ENCODE measurements at regions not wholly inside any gene's neighbourhood (a gene's known extent, or its start where the extent isn't known, plus 50 kb on each side); places are given as distances from the start of the nearest gene placed in this dataset.

- DNase-seq: no peak
Measured at GRCh38 chr13:64958106-64958505, 2272.0 kb downstream of the PCDH9 start.

DNA sequence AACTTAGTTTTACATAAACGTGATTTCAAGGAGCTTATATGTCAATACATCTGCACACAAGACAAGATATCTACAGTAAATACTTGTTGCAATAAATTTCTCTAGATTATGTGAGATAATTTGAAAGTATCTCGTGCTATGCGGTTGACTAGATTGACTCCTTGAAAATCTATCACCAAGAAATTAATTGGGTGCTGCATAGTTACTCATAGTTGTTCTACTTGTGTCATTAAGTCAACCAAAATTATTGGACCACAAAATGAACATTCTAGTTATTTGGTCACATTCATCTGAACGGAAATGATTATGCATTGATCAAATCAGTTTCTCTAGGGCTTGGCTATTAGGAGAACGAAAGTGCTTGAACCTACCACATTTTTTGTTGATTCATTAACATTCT is 2291.5 kb downstream of the PCDH9 start:
- DNase-seq: no peak

GRCh38 chr13:64937302-64937701 is 2292.8 kb downstream of the PCDH9 start:
- DNase-seq: no peak

- no peak for DNase-seq
Measured at GRCh38 chr13:64936879-64937278, 2293.3 kb downstream of the PCDH9 start.

DNA sequence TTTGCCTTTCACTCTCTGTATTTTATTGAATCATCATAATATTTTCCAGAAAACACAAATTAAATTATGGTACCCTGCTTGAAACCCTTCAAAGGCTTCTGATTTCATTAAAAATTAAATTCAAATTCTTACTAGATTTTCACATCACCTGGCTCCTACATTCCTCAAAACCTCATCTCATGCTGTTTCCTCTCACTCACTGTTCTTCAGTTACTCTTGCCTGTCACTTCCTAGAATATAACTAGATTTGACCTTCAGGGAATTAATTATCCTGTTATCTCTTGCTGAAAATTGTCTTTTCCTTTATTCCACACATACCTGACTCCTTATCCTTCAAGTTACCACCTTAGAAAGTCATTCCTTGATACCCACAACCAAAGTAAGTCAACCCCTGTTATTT is 2294.7 kb downstream of the PCDH9 start:
- no peak for DNase-seq

- DNase-seq: no peak
Measured at GRCh38 chr13:64934569-64935362, 2295.4 kb downstream of the PCDH9 start.

GRCh38 chr13:64930636-64931035 is 2299.5 kb downstream of the PCDH9 start:
- no peak for DNase-seq

DNA sequence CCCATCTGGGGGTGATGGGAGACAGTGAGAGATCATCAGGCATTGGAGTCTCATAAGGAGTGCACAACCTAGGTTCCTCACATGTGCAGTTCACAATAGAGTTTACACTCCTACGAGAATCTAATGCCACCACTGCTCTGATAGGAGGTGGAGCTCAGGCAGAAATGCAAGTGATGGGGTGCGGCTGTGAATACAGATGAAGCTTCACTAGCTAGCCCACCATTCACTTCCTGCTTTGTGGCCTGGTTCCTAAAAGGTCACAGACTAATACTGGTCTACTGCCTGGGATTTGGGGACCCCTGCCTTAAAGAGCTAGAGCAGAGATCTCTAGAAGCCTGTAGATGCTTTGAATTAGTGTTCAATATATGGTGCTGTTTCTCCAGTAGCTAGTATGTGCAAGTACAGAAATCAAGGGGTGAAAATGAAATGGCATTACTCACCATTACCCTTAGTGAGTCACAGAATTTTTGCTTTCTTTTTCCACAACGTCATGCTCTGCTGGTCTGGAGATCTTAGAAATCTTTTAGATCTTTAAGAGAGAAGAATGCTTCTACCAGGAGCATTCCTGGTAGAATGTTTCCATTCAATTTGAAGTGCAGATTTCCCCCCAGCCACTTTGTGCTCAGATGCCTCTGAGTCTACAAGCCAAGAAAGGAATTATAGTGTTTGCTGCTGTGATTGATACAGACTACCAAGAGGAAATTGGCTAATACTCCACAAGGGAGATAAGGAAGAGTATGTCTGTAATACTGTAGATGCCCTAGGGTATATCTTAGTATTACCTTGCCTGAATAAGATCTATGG is 2301.2 kb downstream of the PCDH9 start:
- DNase-seq: no peak

DNA sequence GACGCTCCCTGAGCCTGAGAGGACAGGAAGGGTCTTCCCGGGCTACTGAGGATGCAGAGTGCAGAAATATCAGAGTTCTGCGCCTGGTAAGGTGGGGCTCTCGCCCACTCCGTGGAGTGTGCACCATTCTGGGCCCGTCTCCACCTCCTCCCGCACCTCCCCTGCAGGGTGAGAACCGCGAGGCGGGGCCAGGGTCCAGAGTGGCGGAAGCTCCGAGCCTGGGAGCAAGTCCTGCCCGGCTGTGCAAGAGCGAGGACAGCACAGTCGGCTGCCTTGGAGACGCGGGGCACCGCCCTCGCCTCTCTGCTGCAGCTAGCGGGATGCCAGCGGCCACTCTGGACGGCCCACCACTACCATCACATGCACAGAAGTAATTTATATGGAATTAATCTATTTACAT is 2304.4 kb downstream of the PCDH9 start:
- no peak for DNase-seq

DNA sequence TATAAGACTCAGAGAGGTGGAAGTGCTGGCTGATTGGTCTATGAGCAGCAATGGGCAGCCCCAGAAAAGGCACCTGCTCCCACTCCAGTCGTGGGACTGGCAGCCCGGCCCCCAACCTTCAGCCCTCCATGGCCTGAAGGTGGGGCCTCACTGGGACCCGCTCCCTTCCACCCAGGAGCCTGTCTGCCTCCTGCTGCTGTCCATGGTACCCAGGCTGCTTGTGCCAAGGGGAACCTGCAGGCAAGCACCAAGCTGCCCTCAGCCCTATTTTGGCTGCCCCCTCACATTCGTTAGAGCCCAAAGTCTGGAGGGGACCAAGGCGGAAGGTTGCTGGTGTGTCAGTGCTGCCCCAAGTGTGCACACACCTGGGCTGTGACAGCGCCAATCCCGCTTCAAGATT is 2304.9 kb downstream of the PCDH9 start:
- DNase-seq: no peak

DNA sequence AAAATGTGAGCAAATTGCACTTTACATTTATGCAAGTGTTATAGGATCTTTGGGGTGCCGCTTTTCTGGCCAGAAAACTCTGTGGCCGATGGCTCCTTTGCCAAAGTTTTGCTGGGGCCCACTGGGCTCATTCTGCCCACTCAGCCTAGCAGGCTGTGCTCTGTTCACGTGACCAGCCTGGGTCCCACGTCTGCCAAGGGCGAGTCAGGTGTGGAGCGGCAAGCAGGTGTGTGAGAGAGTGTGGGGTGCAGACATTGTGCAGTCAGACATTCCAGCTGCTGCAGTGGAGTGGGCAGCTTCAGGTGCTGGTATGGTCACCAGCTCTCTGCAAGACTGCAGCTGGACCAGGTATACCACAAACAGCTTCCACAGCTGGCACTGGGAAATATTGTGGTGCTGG is 2305.7 kb downstream of the PCDH9 start:
- no peak for DNase-seq

DNA sequence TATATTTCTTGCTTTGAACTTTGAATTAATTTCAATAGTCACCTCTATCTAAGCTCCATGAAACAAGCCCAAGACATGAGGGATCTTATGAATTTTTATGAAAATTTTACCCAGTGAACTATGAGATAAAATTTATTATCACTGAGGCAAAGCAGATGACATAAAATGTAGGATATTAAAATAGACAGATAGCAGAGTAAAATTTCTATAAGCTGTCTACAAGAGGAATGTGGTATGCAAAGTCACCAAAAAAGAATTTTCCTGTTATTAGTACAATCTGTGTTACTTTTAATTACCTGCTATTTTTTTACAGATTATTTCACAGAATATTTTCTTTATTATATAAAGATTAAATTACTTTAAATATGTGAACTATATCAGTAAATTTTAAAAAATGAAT is 2312.6 kb downstream of the PCDH9 start:
- no peak for DNase-seq

DNA sequence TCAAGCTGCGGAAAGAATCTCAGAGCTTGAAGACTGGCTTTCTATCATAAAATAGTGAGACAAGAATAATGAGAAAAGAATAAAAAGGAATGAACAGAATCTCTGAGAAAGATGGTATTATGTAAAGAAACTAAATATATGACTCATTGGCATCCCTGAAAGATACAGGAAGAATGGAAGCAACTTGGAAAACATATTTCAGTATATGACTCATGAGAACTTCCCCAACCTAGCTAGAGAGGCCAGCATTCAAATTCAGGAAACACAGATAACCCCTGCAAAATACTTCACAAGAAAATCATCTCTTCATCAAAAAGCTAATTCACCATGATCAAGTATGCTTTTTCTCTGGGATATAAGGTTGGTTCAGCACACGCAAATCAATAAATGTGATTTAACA is 2318.0 kb downstream of the PCDH9 start:
- no peak for DNase-seq

- no peak for DNase-seq
Measured at GRCh38 chr13:64910096-64910495, 2320.0 kb downstream of the PCDH9 start.

DNA sequence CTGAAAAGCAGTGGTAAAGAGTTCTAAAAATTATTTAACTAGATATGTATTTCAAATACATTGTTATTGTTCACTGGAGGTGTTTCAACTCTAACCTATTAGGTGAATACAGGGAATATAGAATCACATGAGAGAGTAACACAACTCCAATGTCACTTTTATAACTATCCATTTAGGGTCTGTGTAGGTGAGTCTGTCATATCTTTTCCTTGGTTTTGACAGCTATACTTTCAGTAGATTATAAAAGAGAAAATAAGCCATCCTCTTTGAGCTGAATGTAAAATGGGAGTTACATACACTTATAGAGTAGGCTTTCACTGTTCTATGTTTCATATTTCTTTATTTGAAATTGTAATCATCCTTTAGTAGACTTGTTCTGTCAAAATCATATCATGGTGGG is 2321.0 kb downstream of the PCDH9 start:
- no peak for DNase-seq

GRCh38 chr13:64900039-64900438 is 2330.1 kb downstream of the PCDH9 start:
- DNase-seq: no peak

GRCh38 chr13:64884976-64885375 is 2345.2 kb downstream of the PCDH9 start:
- DNase-seq: no peak

DNA sequence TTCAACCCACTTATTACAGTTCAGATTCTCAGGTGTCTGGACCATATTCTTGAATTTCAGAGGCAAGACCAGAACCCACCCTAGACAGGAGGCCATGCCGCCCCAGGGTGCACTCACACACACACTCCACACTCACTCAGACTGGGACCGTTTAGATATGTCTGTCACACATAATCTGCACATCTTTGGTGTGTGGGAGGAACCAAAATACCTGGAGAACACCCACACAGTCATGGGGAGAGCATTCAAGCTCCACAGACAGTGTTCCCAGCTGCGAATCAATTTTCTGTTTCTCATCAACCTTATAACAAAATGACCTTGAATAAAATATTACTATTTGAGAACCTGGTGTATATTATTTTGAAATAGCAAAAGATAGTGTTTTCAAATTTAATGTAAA is 2353.0 kb downstream of the PCDH9 start:
- no peak for DNase-seq

DNA sequence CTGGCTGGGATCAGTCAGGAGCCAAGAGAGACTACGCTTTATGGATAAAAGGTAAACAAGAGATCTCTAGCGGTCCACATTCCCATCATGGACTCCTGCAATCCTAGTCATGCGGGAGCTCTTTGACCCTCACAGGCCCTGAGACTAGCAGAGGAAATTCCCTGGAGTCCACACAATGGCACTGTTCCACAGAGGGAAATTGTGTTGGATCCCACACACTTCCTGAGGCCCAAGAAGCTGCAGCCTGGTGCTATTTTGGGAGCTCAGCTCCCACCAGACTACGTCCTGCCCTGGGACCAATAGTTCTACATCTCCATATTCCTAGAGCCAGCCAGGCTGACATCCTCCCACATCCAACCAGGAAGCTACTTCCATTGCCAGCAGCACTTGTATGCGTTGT is 2358.4 kb downstream of the PCDH9 start:
- DNase-seq: no peak

- DNase-seq: no peak
Measured at GRCh38 chr13:64869539-64869938, 2360.6 kb downstream of the PCDH9 start.

GRCh38 chr13:64867856-64868255 is 2362.3 kb downstream of the PCDH9 start:
- DNase-seq: no peak

GRCh38 chr13:64866331-64866730 is 2363.8 kb downstream of the PCDH9 start:
- DNase-seq: no peak

GRCh38 chr13:64855506-64855905 is 2374.6 kb downstream of the PCDH9 start:
- no peak for DNase-seq

DNA sequence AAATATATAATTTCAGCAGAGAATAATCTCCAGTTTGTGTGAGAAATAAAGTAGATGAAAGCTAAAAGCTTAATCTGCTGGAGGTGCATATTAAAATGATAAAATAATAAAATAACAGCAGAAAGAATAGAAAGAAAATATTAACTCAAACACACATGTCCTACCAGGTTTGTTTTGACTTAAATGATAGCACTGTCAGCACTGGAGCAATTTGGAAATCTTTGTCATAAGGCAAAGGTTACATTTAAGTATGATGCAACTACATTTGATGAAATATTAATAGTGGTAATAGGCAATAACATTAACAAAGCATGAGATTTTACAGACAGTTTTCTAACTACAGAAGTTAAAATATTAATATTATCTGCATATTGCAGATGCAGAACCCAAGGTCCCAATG is 2380.1 kb downstream of the PCDH9 start:
- DNase-seq: no peak

DNA sequence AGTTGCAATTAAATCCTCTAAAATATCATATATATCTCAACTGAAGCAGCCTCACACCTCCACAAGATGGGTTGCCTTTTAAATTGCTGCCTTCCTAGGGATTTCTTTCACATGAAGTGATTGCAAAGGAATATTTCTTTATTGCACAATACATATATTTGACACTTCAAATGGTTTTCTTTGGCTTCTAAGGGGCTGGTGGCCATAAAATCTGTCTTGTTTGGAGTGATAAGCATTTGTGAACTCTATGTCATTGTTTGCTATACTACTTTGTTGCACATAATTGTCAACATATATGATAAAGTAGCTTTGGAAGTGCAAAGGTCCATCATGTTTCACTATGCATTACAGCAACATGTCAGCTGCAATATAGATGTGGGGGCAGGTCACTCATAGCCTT is 2380.9 kb downstream of the PCDH9 start:
- DNase-seq: no peak

All from NCI-H2107 (cell line).